ENCODE measurements at regions not wholly inside any gene's neighbourhood (a gene's known extent, or its start where the extent isn't known, plus 50 kb on each side); places are given as distances from the start of the nearest gene placed in this dataset.

DNA sequence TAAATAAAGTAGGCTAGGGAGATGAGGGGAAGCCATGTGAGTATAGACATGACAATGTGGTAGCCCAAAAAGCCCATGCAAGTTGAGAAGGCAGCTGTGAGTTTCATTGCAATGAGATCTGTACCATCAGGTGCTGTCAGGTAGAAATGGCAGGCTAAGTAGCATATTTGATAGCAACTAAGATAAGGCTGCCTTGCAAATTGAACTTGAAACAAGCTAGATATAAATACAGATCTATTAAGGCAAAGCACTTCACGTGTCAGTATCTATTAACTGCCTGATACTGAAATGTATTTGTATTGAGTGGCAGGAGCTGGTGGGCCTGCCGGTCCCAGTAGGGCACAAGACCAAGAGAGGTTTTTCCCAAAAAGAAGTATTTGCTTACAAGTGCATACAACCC is 419.9 kb downstream of the TDRD15 start:
- TF ChIP-seq, protein P1, sequence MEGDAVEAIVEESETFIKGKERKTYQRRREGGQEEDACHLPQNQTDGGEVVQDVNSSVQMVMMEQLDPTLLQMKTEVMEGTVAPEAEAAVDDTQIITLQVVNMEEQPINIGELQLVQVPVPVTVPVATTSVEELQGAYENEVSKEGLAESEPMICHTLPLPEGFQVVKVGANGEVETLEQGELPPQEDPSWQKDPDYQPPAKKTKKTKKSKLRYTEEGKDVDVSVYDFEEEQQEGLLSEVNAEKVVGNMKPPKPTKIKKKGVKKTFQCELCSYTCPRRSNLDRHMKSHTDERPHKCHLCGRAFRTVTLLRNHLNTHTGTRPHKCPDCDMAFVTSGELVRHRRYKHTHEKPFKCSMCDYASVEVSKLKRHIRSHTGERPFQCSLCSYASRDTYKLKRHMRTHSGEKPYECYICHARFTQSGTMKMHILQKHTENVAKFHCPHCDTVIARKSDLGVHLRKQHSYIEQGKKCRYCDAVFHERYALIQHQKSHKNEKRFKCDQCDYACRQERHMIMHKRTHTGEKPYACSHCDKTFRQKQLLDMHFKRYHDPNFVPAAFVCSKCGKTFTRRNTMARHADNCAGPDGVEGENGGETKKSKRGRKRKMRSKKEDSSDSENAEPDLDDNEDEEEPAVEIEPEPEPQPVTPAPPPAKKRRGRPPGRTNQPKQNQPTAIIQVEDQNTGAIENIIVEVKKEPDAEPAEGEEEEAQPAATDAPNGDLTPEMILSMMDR (IDR thresholded peaks at IDR 0.05; ENCODE audit: insufficient read depth in 1 of 2, low read depth in 1 of 2, low read length in 1 of 2, severe bottlenecking in 1 of 2, unreplicated experiment in 1 of 2) = no peak
- no TSS peak for BruUV-seq (replicated peaks)
- POLR2A ChIA-PET = no interaction called here

GRCh38 chr2:21544392-21544791 is 420.6 kb downstream of the TDRD15 start:
- H3K9me3 ChIP-seq = no peaks in the 10 kb centered on the region
- no peak overlapping the region for H3K4me3 ChIP-seq (ENCODE audit: low read depth, low read length)
- H3K4me1 ChIP-seq = no peaks in the 10 kb centered on the region
- Mint-ChIP-seq H3K4me1 (ENCODE audit: low read depth, unreplicated experiment) (no peaks in the 10 kb centered on the region), H3K9me3 (ENCODE audit: unreplicated experiment) (peaks cover 1% of the 10 kb centered on the region), H3K4me3 (ENCODE audit: unreplicated experiment) (no peak overlapping the region), H3K27me3 (ENCODE audit: insufficient read depth, unreplicated experiment) (no peaks in the 10 kb centered on the region), H3K36me3 (ENCODE audit: insufficient read depth, unreplicated experiment) (no peaks in the 10 kb centered on the region), H3K27ac (ENCODE audit: unreplicated experiment) (no peak overlapping the region)
- no peaks in the 10 kb centered on the region for H3K36me3 ChIP-seq (ENCODE audit: control insufficient read depth, insufficient read depth, low read length)
- TF ChIP-seq, protein P1 (IDR thresholded peaks at IDR 0.05; ENCODE audit: insufficient read depth in 1 of 2, low read depth in 1 of 2, low read length in 1 of 2, severe bottlenecking in 1 of 2, unreplicated experiment in 1 of 2) = no peak
- no peak for DNase-seq
- ChIA-PET POLR2A (no interaction called here), CTCF (no interaction called here)
- intact Hi-C loops (cut with micrococcal nuclease; ENCODE audit: unreplicated experiment) = no loop called here
- H3K27me3 ChIP-seq (replicated peaks; ENCODE audit: control insufficient read depth, insufficient read depth, low read length) = no peaks in the 10 kb centered on the region
- BruUV-seq (replicated peaks) = no TSS peak

More for the DNA sequence above, 419.9 kb downstream of the TDRD15 start:
- no peaks in the 10 kb centered on the region for H3K4me1 Mint-ChIP-seq (ENCODE audit: low read depth, unreplicated experiment)
- no peak overlapping the region for H3K27ac Mint-ChIP-seq (ENCODE audit: unreplicated experiment)
- Histone ChIP-seq H3K36me3 (ENCODE audit: control insufficient read depth, insufficient read depth, low read length) (no peaks in the 10 kb centered on the region), H3K4me1 (no peaks in the 10 kb centered on the region), H3K27me3 (replicated peaks; ENCODE audit: control insufficient read depth, insufficient read depth, low read length) (no peaks in the 10 kb centered on the region), H3K4me3 (ENCODE audit: low read depth, low read length) (no peak overlapping the region), H3K9me3 (no peaks in the 10 kb centered on the region)
- CTCF ChIA-PET = no interaction called here
- no peak overlapping the region for H3K4me3 Mint-ChIP-seq (ENCODE audit: unreplicated experiment)
- intact Hi-C loops (cut with micrococcal nuclease; ENCODE audit: unreplicated experiment) = no loop called here
- H3K9me3 Mint-ChIP-seq (ENCODE audit: unreplicated experiment) = peaks cover 9% of the 10 kb centered on the region
- no peaks in the 10 kb centered on the region for H3K36me3 Mint-ChIP-seq (ENCODE audit: insufficient read depth, unreplicated experiment)
- no peak for DNase-seq
- H3K27me3 Mint-ChIP-seq (ENCODE audit: insufficient read depth, unreplicated experiment) = no peaks in the 10 kb centered on the region

DNA sequence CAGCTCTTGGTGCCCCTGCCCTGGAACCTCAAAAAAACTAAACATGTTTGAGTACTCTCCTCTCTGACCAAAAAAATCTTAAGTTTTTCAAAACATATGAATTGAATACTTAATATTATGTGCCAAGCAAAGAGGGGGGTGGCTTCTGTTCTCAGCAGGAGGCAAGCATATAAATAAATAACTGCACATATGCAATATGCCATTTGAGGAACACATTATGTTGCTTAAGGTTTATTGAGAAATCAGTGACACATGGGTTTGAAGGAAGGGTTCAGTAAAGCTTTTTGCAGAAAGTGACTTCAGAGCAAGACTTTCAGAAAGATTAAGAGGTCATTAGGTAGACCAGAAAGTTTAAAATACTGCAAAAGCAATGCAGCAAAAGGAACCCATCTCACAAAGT is 429.2 kb downstream of the TDRD15 start:
- CTCF ChIA-PET = no interaction called here
- H3K27ac Mint-ChIP-seq (ENCODE audit: unreplicated experiment) = no peak overlapping the region
- H3K9me3 ChIP-seq = no peaks in the 10 kb centered on the region
- H3K27me3 Mint-ChIP-seq (ENCODE audit: insufficient read depth, unreplicated experiment) = peaks cover 4% of the 10 kb centered on the region
- H3K4me1 Mint-ChIP-seq (ENCODE audit: low read depth, unreplicated experiment) = no peaks in the 10 kb centered on the region
- H3K4me3 Mint-ChIP-seq (ENCODE audit: unreplicated experiment) = no peak overlapping the region
- POLR2A ChIA-PET = no interaction called here
- DNase-seq = no peak
- BruUV-seq (replicated peaks) = no TSS peak
- intact Hi-C loops (cut with micrococcal nuclease; ENCODE audit: unreplicated experiment) = no loop called here
- H3K4me3 ChIP-seq (ENCODE audit: low read depth, low read length) = no peak overlapping the region
- TF ChIP-seq, protein P1 (IDR thresholded peaks at IDR 0.05; ENCODE audit: insufficient read depth in 1 of 2, low read depth in 1 of 2, low read length in 1 of 2, severe bottlenecking in 1 of 2, unreplicated experiment in 1 of 2) = no peak
- no peaks in the 10 kb centered on the region for H3K36me3 Mint-ChIP-seq (ENCODE audit: insufficient read depth, unreplicated experiment)
- H3K27me3 ChIP-seq (replicated peaks; ENCODE audit: control insufficient read depth, insufficient read depth, low read length) = no peaks in the 10 kb centered on the region
- no peaks in the 10 kb centered on the region for H3K36me3 ChIP-seq (ENCODE audit: control insufficient read depth, insufficient read depth, low read length)
- H3K4me1 ChIP-seq = no peaks in the 10 kb centered on the region
- H3K9me3 Mint-ChIP-seq (ENCODE audit: unreplicated experiment) = no peaks in the 10 kb centered on the region

Measured in Caco-2 (cell line).